CD4-positive, alpha-beta T cell treated with Interleukin-6 at 100 ng/mL for 8 hours (primary cell): ENCODE measurements at regions not wholly inside any gene's neighbourhood (a gene's known extent, or its start where the extent isn't known, plus 50 kb on each side); places are given as distances from the start of the nearest gene placed in this dataset.

Experiments
- DNase-seq: peaks from one replicate; pipeline ENCODE4 v3.0.0-alpha.2; 2020; ENCODE audit warnings: mixed read lengths, low spot score

- DNase-seq, result no peak
Measured at GRCh38 chr2:122112216-122113005, 357.0 kb downstream of the TSN start.

- DNase-seq, result no peak
Measured at GRCh38 chr2:122114421-122114820, 359.0 kb downstream of the TSN start.

DNA sequence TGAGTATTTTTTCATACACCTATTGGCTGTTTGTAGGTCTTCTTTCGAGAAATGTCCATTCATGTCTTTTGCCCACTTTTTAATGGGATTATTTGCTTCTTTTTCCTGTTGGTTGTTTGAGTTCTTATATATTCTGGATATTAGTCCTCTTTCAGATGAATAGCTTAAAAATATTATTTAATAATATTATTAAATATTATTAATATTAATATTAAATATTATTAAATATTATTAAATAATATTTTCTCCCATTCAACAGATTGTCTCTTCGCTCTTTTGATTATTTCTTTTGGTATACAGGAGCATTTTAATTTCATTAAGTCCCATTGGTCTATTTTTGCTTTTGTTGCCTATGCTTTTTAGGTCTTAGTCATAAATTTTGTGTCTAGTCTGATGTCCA, 361.9 kb downstream of the TSN start:
- no peak for DNase-seq

DNA sequence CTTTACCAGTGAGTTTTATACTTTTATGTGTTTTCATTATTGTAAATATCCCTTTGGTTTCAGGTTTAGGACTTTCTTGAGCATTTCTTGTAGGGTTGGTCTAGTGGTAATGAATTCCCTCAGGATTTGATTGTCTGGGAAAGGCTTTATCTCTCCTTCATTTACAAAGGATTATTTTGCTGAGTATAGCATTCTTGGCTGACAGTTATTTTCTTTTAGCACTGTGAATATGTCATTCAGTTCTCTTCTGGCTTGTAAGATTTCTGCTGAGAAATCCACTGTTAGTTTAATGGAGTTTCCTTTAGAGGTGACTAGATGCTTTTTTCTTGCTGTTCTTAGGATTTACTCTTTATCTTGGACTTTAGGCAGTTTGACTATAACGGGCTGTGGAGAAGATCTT, 373.9 kb downstream of the TSN start:
- no peak for DNase-seq

DNA sequence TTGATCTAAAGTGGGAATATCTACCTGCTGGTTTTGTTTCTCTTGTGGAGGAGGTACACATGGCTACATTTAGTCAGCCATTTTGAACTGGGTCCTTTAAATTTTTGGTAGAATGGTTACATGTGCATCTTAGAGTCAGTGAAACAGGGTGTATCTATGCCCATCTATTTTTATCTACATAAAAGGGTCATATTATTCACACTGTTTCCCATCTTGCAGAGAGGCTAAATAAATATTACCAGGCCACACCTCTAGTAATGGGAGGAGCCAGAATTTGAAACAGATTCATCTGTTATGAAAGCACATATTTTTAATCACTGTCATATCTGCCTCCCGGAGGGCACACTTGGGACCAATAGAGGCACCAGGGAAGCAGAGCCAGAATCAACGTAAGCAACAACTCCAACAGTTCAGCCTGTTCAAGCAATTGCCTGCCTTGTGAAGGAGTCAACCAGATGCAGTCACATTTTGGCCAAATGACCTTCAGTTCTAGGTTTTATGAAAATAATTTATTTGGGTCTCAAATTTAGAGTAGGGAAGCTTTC, 376.8 kb downstream of the TSN start:
- no peak for DNase-seq

- DNase-seq, result no peak
Measured at GRCh38 chr2:122135021-122135937, 379.8 kb downstream of the TSN start.

- DNase-seq, result peak; percentile 11
Measured at GRCh38 chr2:122136056-122136455, 380.6 kb downstream of the TSN start.

GRCh38 chr2:122138561-122138960, 383.1 kb downstream of the TSN start:
- DNase-seq, result no peak

DNA sequence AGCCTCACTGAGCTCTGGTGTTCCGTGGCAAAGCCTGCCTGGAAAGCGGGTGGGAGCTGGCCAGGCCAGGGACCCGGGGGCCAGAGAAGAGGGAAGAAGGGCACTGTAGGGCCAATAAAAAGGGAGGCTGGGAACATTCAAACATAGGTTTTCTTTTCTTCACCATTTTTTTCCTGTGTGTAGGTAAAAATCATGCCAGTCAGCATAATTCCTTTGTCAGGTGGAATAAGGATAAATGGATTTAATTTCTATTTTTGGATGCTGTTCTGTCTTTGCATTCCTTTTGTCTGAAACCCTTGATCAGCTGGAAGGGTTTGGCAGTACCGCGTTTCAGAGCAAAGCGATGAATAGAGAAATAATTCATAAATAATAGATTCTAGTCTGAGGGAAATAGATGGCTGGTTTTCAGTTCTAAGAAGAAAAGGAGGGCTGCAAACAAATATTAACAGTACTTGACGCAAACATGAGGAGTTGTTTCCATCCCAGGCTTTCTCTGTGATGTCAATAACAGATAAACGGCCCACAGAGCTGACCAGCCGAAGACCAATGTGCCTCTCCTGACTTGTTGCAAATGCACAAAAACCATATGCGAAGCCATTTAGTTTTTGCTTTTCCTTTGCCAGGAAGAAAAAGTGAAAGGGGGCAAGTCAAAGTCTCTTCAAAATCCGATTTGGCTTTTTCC, 384.4 kb downstream of the TSN start:
- no peak for DNase-seq

DNA sequence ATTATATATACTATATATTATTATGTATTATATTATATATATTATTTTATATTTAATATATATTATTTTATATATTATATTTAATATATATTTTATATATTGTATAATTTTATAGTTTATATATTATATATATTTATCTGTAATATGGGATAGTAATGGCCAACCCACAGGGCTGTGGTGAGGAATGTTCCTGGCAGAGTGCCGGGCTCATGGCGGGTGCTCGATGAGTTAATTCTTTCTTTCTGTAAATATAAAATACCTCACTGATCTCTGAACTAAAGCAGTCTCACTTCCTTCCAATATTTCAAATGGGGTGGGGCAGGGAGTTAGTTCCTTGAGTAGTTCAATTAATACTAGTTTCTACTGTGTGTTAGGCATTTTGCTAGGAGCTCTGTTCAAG, 389.4 kb downstream of the TSN start:
- no peak for DNase-seq

- no peak for DNase-seq
Measured at GRCh38 chr2:122145856-122146255, 390.4 kb downstream of the TSN start.

- DNase-seq, result no peak
Measured at GRCh38 chr2:122148128-122148767, 392.8 kb downstream of the TSN start.

DNA sequence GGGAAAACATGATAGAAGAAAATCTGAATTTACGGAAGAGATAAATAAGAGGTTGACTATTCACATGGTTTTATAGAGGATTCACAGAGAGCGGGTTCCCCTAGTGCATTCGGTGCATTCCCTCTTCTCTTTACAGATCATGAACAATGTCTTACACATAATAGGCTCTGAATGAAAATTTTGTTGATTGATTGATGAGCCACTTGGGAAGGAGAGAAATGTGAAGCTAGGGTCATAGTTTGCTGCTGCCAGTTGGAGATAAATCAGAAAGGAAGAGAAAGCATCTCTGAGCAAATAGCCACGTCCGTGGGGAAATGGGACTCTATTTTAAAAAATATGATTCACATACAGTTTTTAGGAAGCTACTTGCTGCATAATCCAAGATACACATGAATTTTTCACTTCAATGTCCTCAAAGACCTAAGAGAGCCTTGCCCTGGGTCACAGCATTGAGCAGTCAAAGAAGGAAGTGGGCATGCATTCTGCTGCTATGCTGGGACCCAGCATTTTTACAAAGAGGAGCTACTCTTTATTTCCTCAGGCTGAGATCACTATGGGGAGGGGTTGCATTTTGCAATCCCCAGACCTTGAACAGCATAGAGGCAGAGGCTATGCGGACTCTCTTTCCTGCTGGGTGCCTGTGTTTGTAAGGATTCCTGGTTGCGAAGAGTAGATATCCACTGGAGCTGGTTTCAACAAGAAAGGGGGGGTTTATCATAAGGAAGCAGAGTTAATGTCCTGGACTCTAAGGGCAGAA, 395.3 kb downstream of the TSN start:
- no peak for DNase-seq

DNA sequence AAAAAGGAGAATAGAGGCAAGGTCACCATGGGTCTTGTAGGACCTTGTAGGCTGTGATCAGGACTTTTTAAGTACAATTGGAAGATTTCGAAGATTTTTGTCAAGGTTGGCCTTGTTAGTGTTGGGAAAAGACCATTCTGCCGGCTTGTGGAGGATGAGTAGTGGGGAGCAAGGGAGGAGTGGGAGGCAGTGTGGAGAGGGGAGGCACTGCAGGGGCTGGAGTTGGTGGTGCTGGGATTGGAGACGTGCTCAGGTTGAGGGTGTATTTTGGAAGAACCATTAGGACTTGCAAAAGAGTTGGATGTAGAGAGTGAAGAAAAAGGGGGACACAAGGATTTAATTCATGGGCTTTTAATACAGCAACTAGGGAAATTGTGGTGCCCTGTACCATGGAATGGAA, 397.1 kb downstream of the TSN start:
- DNase-seq, result no peak

GRCh38 chr2:122156176-122156890, 400.9 kb downstream of the TSN start:
- DNase-seq, result no peak

- no peak for DNase-seq
Measured at GRCh38 chr2:122157158-122157557, 401.7 kb downstream of the TSN start.

- no peak for DNase-seq
Measured at GRCh38 chr2:122163617-122164016, 408.2 kb downstream of the TSN start.

GRCh38 chr2:122164964-122165363, 409.5 kb downstream of the TSN start:
- no peak for DNase-seq

GRCh38 chr2:122166820-122167219, 411.4 kb downstream of the TSN start:
- DNase-seq, result no peak

GRCh38 chr2:122167515-122167914, 412.1 kb downstream of the TSN start:
- DNase-seq, result no peak
